CD4-positive, alpha-beta T cell treated with Interleukin-4 for 4 hours (primary cell): ENCODE measurements at regions not wholly inside any gene's neighbourhood (a gene's known extent, or its start where the extent isn't known, plus 50 kb on each side); places are given as distances from the start of the nearest gene placed in this dataset.

Experiments used
- DNase-seq: peaks from one replicate; pipeline ENCODE4 v3.0.0-alpha.2; 2020

- DNase-seq: no peak
These were observed 195.9 kb upstream of the NCAM1 start for GRCh38 chr11:112765337-112765736.

GRCh38 chr11:112769170-112769569 lies 192.1 kb upstream of the NCAM1 start:
- DNase-seq: no peak

GRCh38 chr11:112769584-112769983 lies 191.6 kb upstream of the NCAM1 start:
- no peak for DNase-seq

GRCh38 chr11:112770033-112770432 lies 191.2 kb upstream of the NCAM1 start:
- no peak for DNase-seq

DNA sequence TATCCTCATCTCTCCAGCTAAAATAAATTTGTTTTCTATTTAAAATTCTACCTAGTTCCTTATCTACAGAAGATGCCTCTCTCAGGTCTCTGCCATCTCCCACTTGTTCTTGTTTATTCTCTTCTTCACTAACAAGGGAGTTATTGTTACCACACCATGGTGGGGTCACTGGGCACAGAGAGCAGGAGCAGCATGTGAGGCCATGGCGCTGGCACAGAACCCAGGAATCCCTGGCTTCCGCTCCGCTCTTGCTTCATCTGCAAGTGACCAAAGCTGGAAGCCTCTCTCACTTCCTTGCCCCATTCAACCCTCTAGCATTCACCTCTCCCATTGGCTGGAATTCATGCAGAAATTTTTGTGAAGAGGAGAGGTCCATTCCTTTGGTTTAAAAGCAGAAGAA lies 190.7 kb upstream of the NCAM1 start:
- DNase-seq: no peak

DNA sequence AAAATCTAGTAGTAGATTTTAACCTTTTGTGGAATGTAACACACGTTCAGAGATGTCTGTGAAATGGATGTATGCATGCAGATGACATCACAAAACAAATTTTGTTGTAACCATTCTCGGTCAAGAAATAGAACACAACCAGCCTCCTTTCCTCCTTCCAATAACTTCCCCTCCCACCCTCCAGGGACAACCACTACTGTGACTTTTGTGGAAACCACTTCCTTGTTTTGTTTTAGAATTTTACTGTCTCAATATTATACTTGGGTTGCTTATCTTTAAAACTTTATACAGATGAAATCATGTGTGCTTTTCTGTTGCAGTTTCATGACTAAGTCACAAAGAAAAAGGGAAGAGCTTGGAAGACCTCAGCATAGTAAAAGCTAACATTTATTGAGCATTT lies 189.4 kb upstream of the NCAM1 start:
- no peak for DNase-seq

- DNase-seq: no peak
These were observed 188.0 kb upstream of the NCAM1 start for GRCh38 chr11:112773264-112773663.

- no peak for DNase-seq
These were observed 184.4 kb upstream of the NCAM1 start for GRCh38 chr11:112776834-112777233.

DNA sequence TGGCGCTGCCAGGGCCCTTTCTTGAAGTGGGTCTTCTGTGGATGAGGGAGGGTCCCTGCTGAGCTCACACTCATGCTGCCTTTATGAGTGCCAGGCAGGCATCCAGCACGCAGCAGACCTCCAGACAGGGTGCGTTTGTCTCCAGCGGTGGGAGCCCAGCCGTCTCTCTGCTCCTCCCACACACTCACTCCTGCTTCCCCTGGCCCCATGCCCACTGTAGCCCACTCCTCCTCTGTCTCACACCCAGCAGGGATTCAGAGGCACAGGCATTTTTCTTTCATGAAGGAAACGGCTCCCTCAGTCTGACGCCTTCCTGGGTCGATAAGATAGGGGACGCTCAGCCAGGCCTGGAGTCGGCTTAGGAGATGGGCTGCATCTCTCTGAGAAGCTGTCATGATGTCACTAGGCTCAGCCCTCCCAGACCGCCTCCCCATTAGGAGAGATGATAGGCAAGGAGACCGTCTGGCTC lies 183.9 kb upstream of the NCAM1 start:
- DNase-seq: no peak

- DNase-seq: no peak
These were observed 182.9 kb upstream of the NCAM1 start for GRCh38 chr11:112778091-112778876.

DNA sequence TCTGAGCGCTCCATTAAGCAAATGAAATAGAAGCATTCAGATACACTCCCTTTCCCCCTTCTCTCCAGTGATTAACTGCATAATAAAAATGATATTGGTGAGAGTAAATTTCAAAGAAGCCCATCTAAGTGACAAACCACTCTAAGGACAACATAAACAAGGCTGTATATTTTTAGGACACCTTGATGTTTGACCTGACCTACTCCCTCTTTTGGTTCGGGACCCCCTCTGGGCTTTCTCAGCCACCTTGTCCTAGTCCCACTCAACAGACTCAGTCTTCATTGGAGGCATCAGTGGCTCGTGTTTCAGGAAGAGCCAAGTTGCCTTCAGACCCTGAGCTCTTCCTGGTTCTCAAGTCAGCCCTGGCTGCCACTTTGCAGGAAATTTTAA lies 182.3 kb upstream of the NCAM1 start:
- no peak for DNase-seq

- DNase-seq: no peak
These were observed 180.7 kb upstream of the NCAM1 start for GRCh38 chr11:112780351-112781087.

GRCh38 chr11:112783945-112784322 lies 177.3 kb upstream of the NCAM1 start:
- DNase-seq: no peak

DNA sequence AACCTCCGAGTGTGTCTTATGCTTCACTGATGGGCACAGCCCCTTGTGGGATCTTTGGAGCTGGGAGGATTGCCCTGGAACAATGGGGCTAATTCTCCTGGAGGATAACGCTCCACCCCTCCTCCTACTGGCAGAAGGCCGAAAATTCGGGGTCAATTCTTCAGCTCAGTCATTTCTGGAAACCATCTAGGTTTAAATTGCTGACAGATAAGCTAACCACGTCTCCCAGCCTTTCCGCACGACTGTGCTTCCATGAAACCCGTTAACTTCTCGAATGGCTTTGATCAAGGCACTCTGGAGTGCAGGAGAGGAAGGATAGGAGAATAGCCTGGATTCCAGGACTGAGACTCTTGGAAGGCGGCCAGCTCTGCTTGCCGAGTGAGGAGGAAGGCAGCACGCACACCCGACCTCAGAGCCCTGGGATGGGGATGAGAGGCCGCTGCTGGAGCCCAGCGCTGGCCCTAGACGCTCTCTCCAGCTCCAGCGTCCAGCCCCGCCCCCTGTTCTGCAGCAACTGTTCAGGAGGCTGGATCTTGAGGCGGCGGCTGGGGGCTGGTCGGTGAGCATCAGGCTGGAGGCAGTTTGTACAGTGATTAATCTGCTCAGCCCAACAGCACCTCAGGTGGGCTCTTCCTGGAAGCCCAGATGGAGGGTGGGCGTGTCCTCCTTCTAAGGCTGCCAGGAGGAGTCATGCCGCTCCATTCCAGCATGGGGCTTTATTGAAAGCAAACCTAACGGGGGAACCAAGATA lies 176.7 kb upstream of the NCAM1 start:
- no peak for DNase-seq

GRCh38 chr11:112785149-112785548 lies 176.1 kb upstream of the NCAM1 start:
- DNase-seq: no peak

GRCh38 chr11:112785719-112786118 lies 175.5 kb upstream of the NCAM1 start:
- DNase-seq: no peak

- DNase-seq: no peak
These were observed 175.0 kb upstream of the NCAM1 start for GRCh38 chr11:112786196-112786595.

GRCh38 chr11:112786886-112787530 lies 174.2 kb upstream of the NCAM1 start:
- no peak for DNase-seq

GRCh38 chr11:112789481-112789880 lies 171.7 kb upstream of the NCAM1 start:
- DNase-seq: no peak

GRCh38 chr11:112790286-112790685 lies 170.9 kb upstream of the NCAM1 start:
- no peak for DNase-seq

DNA sequence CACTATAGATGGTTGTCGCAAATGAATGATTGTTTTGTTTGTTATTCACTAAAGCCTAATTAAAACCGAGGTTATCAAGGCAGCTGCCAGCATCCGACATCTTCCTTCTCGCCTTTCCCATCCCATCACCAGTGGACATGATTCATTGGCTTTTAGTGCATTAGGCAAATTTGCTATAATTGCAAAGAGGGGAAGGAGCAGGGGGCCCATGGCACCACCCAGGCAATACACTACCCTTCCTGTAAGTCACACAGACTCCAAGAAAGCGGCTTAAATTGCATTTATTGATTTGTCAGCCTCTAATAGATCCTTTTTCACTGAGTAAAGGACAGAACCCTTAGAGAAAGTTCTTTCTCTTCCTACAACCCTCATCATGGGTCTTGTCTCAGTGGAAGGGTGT lies 169.2 kb upstream of the NCAM1 start:
- DNase-seq: no peak

DNA sequence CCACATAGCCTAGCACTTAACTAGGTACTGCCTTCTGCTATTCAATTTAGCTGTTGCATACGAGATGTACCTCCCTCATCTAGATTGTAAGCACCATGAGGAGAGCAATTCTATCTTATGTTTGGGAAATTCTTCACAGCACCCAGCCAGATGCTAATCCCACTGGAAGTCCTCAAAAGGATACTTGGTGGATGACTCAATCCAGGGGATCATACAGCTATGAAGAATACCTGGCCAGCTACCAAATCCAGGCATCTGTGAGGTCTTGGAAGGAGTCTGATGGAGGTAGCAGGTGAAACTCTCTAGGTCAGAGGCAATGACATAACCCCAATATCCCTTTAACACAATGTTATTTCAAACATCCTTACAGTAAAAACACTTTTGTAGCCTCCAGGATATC lies 167.8 kb upstream of the NCAM1 start:
- DNase-seq: no peak

- DNase-seq: no peak
These were observed 166.8 kb upstream of the NCAM1 start for GRCh38 chr11:112794331-112794846.
